GM21717 (cell line): ENCODE measurements at regions not wholly inside any gene's neighbourhood (a gene's known extent, or its start where the extent isn't known, plus 50 kb on each side); places are given as distances from the start of the nearest gene placed in this dataset.

Experiments used
- ATAC-seq: cut with Tn5 transposase; IDR thresholded peaks from one replicate; pipeline ENCODE4 v1.9.1; 2021; ENCODE audit warnings: mild to moderate bottlenecking, moderate library complexity; ENCODE audit not compliant: unreplicated experiment

DNA sequence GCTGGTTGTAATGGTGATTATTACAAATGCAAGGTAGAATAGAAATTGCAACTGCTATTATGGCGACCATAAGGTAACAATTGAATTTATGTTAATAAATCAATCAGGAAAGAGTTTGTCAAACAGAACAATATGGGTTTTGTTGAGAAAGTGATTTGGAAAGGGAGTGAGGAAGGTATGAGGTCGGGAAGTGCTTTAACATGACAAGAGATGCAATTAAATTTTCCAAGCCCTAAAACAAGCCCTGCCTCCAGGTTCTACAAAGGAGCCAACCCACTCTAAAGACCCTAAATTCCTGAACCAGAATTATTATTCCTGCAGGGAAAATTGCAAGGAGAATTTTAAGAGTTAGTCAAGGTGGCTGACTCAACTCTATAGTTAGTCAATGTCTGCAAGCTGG, 363.7 kb downstream of the BMPER start:
- no peak for ATAC-seq

DNA sequence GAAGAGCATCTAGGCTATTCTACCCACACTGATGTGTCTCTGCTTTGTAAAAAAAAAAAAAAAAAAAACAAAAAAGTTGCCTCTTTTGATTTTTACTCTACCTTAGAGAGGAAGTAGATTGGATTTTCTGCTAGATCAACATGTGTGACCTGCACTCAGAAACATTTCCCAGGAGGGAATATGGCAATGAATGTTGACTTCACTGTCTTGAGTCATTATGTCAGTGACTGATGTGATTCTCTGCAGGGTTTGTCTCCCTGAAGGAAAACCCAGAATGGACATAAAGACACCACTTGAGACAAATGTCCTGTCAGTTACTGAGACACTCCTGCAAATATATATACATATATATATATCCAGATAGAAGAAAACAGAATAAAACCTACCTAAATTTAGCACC, 370.3 kb downstream of the BMPER start:
- ATAC-seq, result no peak

DNA sequence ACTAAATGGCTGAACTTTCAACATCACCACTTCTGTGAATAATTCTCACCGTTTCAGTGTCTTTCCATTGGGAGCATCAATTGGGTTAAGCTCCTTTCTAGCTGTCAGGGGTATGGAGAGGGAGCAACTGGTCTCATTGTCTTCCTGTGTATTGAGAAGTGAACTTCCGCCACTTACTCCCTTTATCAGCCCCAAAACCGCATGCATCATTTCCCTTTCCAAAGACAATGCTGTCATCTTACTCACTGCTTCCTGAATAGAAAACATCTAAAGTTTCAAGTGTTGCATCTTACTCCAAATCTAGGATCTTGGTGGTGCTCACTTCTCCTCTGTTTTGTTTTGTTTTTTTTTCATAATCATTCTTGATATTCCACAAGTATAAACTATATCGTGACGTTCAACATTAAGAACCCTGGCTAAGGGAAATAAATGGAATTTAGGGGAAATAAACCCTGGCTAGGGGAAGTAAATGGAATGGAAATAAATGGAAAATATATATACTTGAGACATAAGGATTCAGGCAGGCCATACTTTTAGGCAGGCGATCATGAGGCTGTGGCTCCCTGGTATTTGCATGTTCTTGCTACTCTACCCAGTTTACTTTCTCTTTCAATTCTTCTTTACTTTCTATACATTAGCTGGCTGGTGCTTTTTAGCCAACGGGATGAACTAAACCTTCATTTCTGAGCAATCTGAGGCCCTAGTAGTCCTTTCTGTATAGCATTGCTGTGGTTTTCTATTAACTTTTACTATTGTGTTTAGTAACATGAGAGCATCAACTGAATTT, 371.9 kb downstream of the BMPER start:
- ATAC-seq, result peak; percentile 84

DNA sequence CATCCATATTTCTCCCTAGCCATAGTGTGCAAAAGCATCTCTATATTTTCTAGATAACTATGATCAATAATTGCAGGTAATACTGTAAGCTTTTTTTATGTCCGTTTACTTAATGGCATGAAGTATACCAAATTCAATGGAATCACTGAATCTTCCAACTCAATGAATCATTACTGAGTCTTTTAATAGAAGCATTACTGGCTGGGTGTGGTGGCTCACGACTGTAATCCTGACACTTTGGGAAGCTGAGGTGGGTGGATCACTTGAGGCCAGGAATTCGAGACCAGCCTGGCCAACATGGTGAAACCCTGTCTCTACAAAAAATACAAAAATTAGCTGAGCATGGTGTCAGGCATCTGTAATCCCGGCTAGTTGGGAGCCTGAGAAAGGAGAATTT, 372.5 kb downstream of the BMPER start:
- ATAC-seq, result no peak

DNA sequence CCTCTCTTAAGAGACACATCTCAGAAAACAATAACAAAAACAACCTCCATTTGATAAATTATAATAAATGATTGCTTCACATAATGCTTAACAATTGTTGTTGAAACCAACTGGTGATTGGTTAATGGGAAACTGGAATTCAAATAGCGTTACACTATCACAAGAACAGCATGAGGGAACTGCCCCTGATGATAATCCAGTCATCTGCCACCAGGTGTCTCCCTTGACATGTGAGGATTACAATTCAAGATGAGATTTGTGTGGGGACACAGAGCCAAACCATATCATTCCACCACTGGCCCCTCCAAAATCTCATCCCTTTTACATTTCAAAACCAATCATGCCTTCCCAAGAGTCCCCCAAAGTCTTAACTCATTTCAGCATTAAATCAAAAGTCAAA, 375.9 kb downstream of the BMPER start:
- no peak for ATAC-seq

DNA sequence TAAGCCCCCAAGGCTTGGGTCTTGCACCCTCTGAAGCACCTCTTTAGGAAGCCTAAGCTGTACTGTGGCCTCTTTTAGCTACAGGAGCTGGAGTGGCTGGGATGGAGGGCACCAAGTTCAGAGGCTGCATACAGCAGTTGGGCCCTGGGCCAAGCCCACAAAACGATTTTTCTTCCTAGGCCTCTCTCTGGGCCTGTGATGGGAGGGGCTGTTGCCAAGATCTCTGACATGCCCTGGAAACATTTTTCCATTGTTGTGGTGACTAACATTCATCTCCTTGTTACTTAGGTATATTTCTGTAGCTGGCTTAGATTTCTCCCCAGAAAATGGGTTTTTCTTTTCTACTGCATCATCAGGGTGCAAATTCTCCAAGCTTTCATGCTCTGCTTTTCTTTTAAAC, 375.7 kb upstream of the NPSR1 start:
- ATAC-seq, result no peak

DNA sequence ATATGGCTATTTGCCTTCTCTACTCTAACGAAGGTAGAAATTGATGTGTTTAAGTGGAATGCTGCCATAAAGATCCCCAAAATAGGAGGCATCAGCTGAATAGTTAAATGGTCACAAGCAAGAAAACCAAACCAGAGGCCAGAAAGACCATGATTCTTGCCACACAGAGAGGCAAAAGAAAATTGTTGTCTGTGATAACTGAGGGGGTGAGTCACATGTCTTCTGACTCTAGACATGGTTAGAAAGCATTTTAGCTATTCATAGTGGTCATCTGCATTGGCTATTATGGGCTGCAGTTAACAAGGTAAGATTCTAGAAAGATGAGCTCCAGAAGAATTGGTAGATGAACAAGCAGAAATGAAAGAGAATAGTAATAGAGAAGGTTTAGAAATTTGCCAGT, 361.4 kb upstream of the NPSR1 start:
- ATAC-seq, result no peak

DNA sequence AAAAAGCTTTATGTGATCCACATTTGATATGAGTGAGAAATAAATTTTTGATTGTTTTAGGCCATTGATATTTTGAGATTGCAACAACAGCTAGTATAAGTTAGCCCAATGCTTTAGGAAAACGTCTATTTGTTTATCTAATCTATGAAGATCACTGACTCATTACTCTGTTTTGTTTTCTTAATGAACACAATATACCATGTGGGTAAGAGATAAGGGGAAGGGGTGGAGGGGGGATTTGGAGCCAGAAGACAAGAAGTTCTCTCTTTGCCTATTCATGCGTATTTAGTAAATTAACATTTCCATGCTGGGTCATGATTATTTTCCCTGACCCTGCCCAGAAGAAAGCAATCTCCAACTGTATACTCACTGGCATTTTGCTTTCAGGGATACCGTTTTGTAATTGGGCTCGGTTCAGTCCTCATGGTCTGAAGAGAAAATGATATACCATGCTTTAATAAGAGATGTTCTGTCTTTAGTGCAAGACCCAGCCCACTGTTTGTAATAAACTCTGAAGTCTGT, 359.5 kb upstream of the NPSR1 start:
- ATAC-seq, result no peak

DNA sequence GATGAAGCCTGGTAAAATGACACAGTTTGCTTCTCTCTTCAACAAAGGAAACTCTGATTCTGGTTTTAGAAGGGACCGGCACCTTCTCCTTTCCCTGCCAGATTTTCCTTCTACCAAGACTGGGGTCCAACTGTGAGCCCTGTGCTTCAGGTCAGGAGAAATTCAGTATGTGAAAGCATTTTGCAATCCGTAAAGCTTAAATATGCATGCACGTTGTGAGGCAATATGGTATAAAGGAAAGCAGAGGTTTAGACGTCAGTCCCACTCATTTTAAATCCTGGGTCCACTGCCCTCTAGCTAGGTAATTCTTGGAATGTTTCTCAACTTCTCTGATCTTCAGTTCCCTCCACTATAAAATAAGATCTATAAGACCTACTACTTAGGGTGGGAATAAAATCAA, 359.0 kb upstream of the NPSR1 start:
- no peak for ATAC-seq

DNA sequence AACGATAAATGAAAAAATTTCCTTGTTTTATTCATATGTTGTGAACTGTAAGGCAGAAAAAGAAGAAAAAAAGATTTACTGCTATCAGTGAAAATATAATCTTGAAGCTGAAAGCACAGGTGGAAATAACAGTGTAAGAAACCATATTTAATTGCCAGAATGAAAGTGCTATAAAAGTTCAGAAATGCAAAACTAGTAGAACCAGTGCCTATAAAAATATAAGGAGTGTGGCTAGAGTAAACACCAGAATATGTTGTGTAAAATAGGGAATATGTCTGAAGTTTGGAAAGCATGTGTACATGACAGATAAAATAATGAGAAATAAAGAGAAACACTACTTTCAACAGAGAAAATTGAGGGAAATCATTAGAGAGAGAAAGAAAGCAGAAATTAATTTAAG, 350.5 kb upstream of the NPSR1 start:
- ATAC-seq, result no peak

DNA sequence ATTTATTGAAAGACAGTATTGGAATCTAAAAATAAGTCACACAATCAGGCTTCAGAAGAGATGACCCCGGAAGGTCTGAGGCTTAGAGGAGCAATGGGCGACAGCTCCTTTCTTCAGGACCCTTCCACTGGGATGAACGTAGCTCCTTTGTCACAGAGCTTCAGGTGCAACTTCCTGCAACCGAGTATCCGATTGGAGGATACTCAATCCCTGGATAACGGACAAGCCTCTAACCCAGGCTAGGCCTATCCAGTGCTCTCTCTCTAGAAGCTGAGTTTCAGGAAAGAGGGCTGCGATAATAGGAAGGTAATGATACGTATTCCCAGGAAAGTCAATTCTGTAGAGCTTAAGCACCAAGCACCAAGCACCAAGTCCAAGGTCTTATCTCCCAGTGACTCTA, 349.4 kb upstream of the NPSR1 start:
- no peak for ATAC-seq

DNA sequence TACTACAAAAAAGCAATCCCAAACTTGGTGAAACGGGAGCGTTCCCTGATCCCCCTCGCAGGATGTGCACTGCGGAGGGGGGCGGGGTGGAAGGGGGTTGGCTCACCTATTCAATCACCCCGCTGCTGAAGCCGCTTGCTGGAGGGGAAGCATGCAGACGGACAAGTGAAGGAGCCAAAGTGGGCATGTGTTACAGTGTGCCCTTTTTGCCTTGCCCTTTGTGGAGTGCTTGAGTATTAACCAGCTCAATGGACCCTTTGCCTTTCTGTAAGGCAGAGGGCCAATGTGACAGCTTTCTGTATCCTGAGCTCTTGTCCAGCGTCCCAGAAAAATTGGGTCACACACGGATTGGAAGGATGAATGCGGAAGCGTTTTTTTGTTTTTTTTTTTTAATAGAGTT, 348.9 kb upstream of the NPSR1 start:
- no peak for ATAC-seq

DNA sequence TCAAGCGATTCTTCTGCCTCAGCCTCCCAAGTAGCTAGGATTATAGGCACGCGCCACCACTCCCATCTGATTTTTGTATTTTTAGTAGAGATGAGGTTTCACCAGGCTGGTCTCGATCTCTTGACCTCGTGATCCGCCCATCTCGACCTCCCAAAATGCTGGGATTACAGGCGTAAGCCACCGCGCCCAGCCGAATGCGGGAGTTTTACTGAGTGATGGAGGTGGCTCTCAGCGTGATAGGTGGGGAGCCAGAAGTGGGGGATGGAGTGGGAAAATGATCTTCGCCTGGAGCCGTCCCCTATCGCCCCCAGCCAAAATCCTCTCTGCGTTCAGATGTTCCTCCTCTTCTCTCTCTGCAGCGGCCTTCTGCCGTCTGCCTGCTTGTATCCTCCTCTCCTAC, 348.4 kb upstream of the NPSR1 start:
- ATAC-seq, result no peak

DNA sequence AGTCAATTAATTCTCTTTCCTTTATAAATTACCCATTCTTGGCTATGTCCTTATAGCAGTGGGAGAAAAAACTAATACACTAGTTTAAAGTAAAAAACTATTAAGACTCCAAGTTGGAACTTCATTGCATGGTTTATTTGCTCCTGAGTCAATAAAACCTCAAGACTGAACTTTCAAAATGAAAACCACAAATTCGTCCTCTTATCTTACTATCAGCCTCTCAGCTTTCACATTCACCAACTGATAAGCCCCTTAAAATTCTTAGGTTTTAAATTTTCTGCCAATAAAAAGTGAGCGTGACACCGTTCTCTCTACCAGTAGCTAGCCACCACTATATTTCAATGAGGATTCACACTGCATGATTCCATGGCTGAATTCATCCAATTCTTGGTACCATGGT, 346.4 kb upstream of the NPSR1 start:
- ATAC-seq, result no peak

DNA sequence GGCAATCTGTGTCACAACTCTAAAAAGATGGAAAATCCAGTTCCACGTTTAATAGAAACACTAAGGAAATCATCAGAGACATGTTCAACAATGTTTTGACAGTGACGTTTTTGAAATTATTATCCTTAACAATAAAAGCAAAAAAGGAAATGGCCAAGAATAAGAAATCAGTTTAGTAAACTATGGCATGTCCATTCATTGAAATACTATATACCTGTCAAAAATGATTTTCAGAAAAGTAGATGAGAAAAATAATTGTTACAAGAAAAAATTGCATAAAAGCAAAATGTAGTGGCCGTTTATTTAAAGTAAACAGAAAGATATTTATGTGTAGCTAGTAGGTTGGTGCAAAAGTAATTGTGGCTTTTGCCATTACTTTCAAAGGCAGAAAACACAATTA, 345.4 kb upstream of the NPSR1 start:
- ATAC-seq, result no peak

DNA sequence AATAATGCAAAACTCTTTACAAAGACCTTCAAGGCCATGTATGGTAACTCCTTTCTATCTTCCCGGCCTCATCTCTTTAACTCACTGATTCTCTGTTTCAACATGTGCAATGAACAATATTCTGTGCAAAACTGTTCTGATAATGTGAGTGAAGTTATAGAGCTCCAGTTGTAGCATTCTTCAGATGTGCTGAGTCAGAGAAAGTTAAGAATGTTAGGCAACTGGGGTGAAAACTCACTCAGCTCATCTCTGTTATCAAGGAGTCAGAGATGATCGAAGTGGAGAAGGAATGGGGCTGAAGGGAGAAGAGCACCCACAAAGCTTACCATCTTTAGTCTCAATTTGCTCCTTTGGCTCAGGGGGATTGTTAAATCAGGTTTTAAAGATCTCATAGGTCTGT, 344.7 kb upstream of the NPSR1 start:
- no peak for ATAC-seq

DNA sequence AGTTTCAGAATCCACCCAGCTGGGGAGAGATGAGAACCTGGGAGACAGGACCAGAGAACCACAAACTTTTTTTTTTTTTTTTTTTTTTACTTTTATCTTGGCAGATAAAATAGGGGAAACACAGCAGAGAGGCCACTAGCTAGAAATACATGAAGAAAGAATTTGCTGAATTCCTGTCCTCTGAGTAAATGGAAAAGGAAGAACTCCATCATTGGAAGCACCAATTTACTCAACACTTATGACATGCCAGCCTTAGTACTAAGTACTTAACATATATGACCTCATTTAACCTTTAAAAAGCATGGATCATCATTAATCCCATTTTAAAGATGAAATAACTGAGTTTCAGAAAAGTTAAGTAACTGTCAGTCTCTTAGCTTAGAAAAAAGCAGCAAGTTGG, 343.0 kb upstream of the NPSR1 start:
- ATAC-seq, result no peak

DNA sequence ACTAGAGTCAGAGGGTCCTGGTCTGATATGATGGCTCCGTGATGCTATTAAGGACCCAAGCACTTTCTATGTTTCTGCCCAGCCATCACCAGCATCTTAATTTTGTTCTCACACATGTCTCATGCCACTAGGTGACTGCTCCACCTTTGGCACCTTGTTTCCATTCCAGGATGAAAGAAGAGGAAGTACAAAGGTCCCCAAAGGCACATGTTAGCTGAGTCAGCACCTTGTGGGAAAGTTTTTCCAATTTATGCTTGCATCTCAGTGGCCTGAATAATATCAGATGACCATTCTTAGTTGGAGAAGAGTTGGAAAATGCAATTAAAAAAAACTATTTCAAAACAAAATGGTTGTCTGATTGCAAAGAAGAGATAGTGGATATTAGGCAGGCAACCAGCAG, 341.0 kb upstream of the NPSR1 start:
- no peak for ATAC-seq

DNA sequence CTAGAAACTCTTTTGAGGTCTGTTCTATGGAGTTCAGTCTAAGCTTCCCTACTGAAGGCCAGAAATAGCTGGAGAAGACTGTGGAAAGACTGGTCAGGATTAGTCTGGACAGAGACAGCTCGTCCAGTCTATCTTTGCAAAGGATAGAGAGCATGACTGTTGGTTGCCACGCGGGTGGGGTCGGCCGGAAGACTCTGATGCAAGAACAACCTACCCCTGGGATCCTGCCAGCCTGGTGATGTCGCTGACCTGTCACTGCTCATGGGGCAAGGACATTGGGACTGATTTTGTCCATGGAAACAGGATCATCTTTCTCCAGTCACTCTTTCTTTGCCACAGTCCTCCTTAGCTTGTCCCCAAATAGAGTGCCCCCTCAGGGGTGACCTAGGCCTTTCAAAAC, 337.6 kb upstream of the NPSR1 start:
- ATAC-seq, result no peak

DNA sequence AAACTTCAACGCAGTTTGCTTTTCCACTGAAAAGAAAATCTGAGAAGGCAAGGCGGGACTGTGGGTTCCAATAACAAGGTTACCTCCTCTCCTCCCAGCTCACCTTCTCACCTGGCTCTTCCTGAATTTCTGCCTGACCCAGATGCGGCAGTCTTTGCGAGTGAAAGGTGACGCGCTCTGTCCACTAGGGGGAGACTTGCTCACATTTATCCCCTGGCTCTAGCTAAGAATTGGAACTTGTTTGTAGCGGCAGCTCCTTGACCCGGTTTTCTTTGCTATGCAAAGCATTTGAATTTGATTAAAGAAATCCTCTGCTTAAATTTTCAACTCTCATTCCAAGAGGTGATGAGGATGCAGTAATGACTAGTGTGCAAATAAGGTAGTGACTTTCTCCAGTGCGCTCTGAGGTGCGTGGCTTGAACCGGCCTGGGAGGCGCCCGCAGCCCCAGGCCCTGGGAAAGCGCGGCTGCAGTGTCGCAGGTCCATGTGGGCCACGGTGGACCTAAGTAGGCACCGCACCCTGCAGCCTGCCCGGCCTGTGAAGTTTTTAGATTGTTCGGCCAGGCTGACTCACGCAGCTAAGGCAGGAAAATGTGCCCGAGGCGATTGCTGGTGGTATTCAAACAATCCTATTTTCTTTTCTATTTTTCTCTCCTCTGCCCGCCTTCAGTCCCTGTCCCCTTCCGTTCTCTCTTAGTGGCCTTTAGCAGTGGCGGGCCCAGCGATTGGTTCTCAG, 336.9 kb upstream of the NPSR1 start:
- peak; percentile 89 for ATAC-seq

DNA sequence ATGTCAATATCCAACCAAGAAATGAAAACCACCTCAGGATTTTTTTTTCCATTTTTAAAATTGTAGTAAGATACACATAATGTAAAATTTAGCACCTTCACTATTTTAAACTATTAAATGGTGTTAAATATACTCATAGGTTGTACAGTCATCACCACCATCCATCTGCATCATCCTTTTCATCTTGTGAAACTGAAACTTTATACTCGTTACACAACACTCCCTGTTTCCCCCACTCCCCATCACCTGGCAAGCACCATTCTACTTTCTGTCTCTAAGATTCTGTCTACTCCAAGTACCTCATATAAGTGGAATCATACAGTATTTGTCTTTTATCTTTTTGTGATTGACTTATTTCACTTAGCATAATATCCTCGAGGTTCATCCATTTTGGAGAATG, 335.2 kb upstream of the NPSR1 start:
- no peak for ATAC-seq

DNA sequence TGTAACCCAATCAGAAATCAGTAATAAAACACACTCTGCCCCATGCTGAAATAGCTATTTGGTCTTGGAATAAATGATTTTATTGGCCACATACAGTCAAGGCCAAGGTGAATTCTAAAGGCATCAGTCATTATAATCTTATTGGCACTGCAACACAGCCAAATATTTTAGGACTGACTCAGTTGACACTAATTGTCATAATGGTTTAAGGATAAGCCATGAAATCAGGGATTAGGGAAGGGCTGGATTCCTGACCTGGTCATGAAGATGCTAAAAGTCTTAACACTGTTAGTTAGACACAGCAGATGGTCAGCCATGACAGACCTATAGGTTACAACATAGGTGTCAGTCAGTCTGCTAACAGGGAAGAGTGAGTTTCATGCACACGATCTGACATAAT, 330.3 kb upstream of the NPSR1 start:
- no peak for ATAC-seq
